Motor neuron (in vitro differentiated cells): ENCODE measurements at regions not wholly inside any gene's neighbourhood (a gene's known extent, or its start where the extent isn't known, plus 50 kb on each side); places are given as distances from the start of the nearest gene placed in this dataset.
"Not testable (repeated sequence)": the region's sequence is repeated elsewhere in the genome, so short reads cannot be mapped to it uniquely, and the experiment has no call there.

Source experiments
- ATAC-seq, 8 experiments: fragments of 200-7000 bp; cut with Tn5 transposase; replicated peaks in 6 of 8; 2 replicates each; pipeline ENCODE4 v1.8.0; 2021; ENCODE audit warnings: mild to moderate bottlenecking in 8 of 8, moderate library complexity in 8 of 8
- H3K27ac ChIP-seq, 2 donors: fragments of 250-450 bp; sonication (Bioruptor Pico); 2 replicates each; pipeline ENCODE4 v1.9.0; 2021; ENCODE audit warnings: antibody characterized with exemption in 2 of 2, mild to moderate bottlenecking in 2 of 2, moderate library complexity in 1 of 2
- H3K4me1 ChIP-seq, 2 donors: fragments of 250-450 bp; sonication (Bioruptor Pico); replicated peaks in 1 of 2; 2 replicates each; pipeline ENCODE4 v1.6.1; 2021; ENCODE audit warnings: antibody characterized with exemption in 2 of 2, mild to moderate bottlenecking in 2 of 2, moderate library complexity in 1 of 2
- H3K4me3 ChIP-seq, 5 donors: fragments of 250-450 bp; sonication (Bioruptor Pico); 2 replicates each; pipeline ENCODE4 v1.9.0; 2021; ENCODE audit warnings: antibody characterized with exemption in 5 of 5, mild to moderate bottlenecking in 5 of 5, moderate library complexity in 4 of 5
- WGBS, 10 experiments: fragments of 450-650 bp; shearing (Covaris generic); methylation state at CpG; one replicate each; pipeline ENCODE4 v1.0.0; 2022; 5-methylcytosine and 5-hydroxymethylcytosine counted together
- in situ Hi-C, 9 experiments: fragments of 400-800 bp; cut with MboI; loops; one replicate each; pipeline ENCODE4 v1.15.0; 2021; ENCODE audit warnings: low sequenced_read_pairs in 9 of 9, low pct_unique_long_range_greater_than_20kb in 2 of 9; ENCODE audit not compliant: unreplicated experiment in 9 of 9

GRCh38 chr7:50251765-50252164 lies 52.8 kb upstream of the IKZF1 start:
- H3K4me3 ChIP-seq, result no peak overlapping the region
- in situ Hi-C loops, result no loop called here
- WGBS, 10 experiments, result 0 to 100% (median 80%) methylated on average over 1 to 2 of the region's 3 CpGs; no CpG with 5 or more reads in 1 of the 10 experiments
- ATAC-seq, result no peak
- H3K4me1 ChIP-seq, result no peaks in the 10 kb centered on the region
- H3K27ac ChIP-seq, result no peak overlapping the region

GRCh38 chr7:50246551-50246950 lies 58.0 kb upstream of the IKZF1 start:
- Histone ChIP-seq H3K27ac (no peak overlapping the region), H3K4me1 (no peaks in the 10 kb centered on the region), H3K4me3 (no peak overlapping the region)
- in situ Hi-C loops, result no loop called here
- WGBS, 10 experiments, result 5 to 78% (median 64%) methylated on average over 2 of the region's 2 CpGs
- no peak for ATAC-seq

- H3K4me1 ChIP-seq, in situ Hi-C loops, H3K4me3 ChIP-seq, ATAC-seq, H3K27ac ChIP-seq: not testable (repeated sequence)
These were observed 62.4 kb upstream of the IKZF1 start for GRCh38 chr7:50242111-50242510.

- H3K4me3 ChIP-seq, in situ Hi-C loops, H3K4me1 ChIP-seq, H3K27ac ChIP-seq: not testable (repeated sequence)
- ATAC-seq, result peak in 1 of 8 experiments; percentile 35
These were observed 63.8 kb upstream of the IKZF1 start for GRCh38 chr7:50240699-50241098.

GRCh38 chr7:50229964-50230363 lies 74.6 kb upstream of the IKZF1 start:
- in situ Hi-C loops, result no loop called here
- no peak overlapping the region for H3K4me3 ChIP-seq
- H3K27ac ChIP-seq, result no peak overlapping the region
- no peak for ATAC-seq
- WGBS, 10 experiments, result 17 to 100% (median 84%) methylated on average over 1 to 3 of the region's 3 CpGs; no CpG with 5 or more reads in 1 of the 10 experiments
- H3K4me1 ChIP-seq, result no peaks in the 10 kb centered on the region

GRCh38 chr7:50228148-50228547 lies 76.4 kb upstream of the IKZF1 start:
- WGBS, 10 experiments, result 0 to 92% (median 56%) methylated on average over 1 to 4 of the region's 4 CpGs; no CpG with 5 or more reads in 3 of the 10 experiments
- ATAC-seq, result no peak
- Histone ChIP-seq H3K4me3 (no peak overlapping the region), H3K4me1 (no peaks in the 10 kb centered on the region), H3K27ac (no peak overlapping the region)
- in situ Hi-C loops, result no loop called here

GRCh38 chr7:50227726-50228125 lies 76.8 kb upstream of the IKZF1 start:
- Histone ChIP-seq H3K4me3 (no peak overlapping the region), H3K4me1 (no peaks in the 10 kb centered on the region), H3K27ac (no peak overlapping the region)
- in situ Hi-C loops, result no loop called here
- ATAC-seq, result no peak
- WGBS, 10 experiments, result 0 to 93% (median 80%) methylated on average over 1 to 5 of the region's 6 CpGs; no CpG with 5 or more reads in 1 of the 10 experiments

- in situ Hi-C loops, result no loop called here
These were observed 77.8 kb upstream of the IKZF1 start for GRCh38 chr7:50226669-50227068.

GRCh38 chr7:50226145-50226544 lies 78.4 kb upstream of the IKZF1 start:
- Histone ChIP-seq H3K4me3 (no peak overlapping the region), H3K27ac (no peak overlapping the region), H3K4me1 (no peaks in the 10 kb centered on the region)
- no peak for ATAC-seq
- in situ Hi-C loops, result no loop called here
- WGBS, 10 experiments, result 0 to 86% (median 56%) methylated on average over 2 to 3 of the region's 3 CpGs

More at GRCh38 chr7:50226669-50227068, 77.8 kb upstream of the IKZF1 start:
- Histone ChIP-seq H3K4me1 (no peaks in the 10 kb centered on the region), H3K4me3 (no peak overlapping the region), H3K27ac (no peak overlapping the region)
- no peak for ATAC-seq
- 11 to 100% (median 74%) methylated on average over 1 to 3 of the region's 3 CpGs for WGBS, 10 experiments

GRCh38 chr7:50221433-50221832 lies 83.1 kb upstream of the IKZF1 start:
- H3K4me3 ChIP-seq, result no peak overlapping the region
- no peak overlapping the region for H3K27ac ChIP-seq
- ATAC-seq, result peak in 3 of 8 experiments; percentile 14 to 86 (median 72)
- in situ Hi-C loops, result loop anchor here in 3 of 9 experiments (25.0 kb wide), 2 partner anchors 141 to 191 kb away; no protein-coding TSS in a partner anchor
- no peaks in the 10 kb centered on the region for H3K4me1 ChIP-seq

- no peak overlapping the region for H3K27ac ChIP-seq
- WGBS, 10 experiments, result 0 to 83% (median 62%) methylated on average over 1 to 3 of the region's 3 CpGs; no CpG with 5 or more reads in 2 of the 10 experiments
- H3K4me3 ChIP-seq, result no peak overlapping the region
- no peaks in the 10 kb centered on the region for H3K4me1 ChIP-seq
- ATAC-seq, result peak in 2 of 8 experiments; percentile 52 to 82
- in situ Hi-C loops, result loop anchor here in 3 of 9 experiments (25.0 kb wide), 2 partner anchors 141 to 191 kb away; no protein-coding TSS in a partner anchor
These were observed 83.5 kb upstream of the IKZF1 start for GRCh38 chr7:50221028-50221427.

- Histone ChIP-seq H3K4me1 (no peaks in the 10 kb centered on the region), H3K27ac (no peak overlapping the region), H3K4me3 (no peak overlapping the region)
- ATAC-seq, result no peak
- in situ Hi-C loops, result loop anchor here in 3 of 9 experiments (25.0 kb wide), 2 partner anchors 142 to 192 kb away; no protein-coding TSS in a partner anchor
- 0 to 67% (median 48%) methylated on average over 1 to 2 of the region's 2 CpGs; no CpG with 5 or more reads in 2 of the 10 experiments for WGBS, 10 experiments
These were observed 84.2 kb upstream of the IKZF1 start for GRCh38 chr7:50220273-50220672.

GRCh38 chr7:50217821-50218281 lies 86.7 kb upstream of the IKZF1 start:
- no peak for ATAC-seq
- Histone ChIP-seq H3K27ac (no peak overlapping the region), H3K4me1 (no peaks in the 10 kb centered on the region), H3K4me3 (no peak overlapping the region)
- WGBS, 10 experiments, result 0 to 92% (median 65%) methylated on average over 1 to 3 of the region's 4 CpGs; no CpG with 5 or more reads in 2 of the 10 experiments
- in situ Hi-C loops, result loop anchor here in 3 of 9 experiments (25.0 kb wide), 2 partner anchors 144 to 194 kb away; no protein-coding TSS in a partner anchor

GRCh38 chr7:50217401-50217800 lies 87.1 kb upstream of the IKZF1 start:
- Histone ChIP-seq H3K4me3 (no peak overlapping the region), H3K4me1 (no peaks in the 10 kb centered on the region), H3K27ac (no peak overlapping the region)
- ATAC-seq, result no peak
- in situ Hi-C loops, result loop anchor here in 3 of 9 experiments (25.0 kb wide), 2 partner anchors 145 to 195 kb away; no protein-coding TSS in a partner anchor
- 7 to 100% (median 70%) methylated on average over 1 to 4 of the region's 4 CpGs; no CpG with 5 or more reads in 1 of the 10 experiments for WGBS, 10 experiments
